Neural progenitor cell (in vitro differentiated cells): ENCODE measurements at regions not wholly inside any gene's neighbourhood (a gene's known extent, or its start where the extent isn't known, plus 50 kb on each side); places are given as distances from the start of the nearest gene placed in this dataset.
"Not testable (repeated sequence)": the region's sequence is repeated elsewhere in the genome, so short reads cannot be mapped to it uniquely, and the experiment has no call there.

Experiments used
- DNase-seq: peaks from one replicate; pipeline ENCODE4 v3.0.0-alpha.2; 2016; ENCODE audit warnings: low spot score
- H2AFZ ChIP-seq: fragments of 200-600 bp; sonication (generic); replicated peaks from 2 replicates; pipeline ENCODE4 v1.6.1; 2016; ENCODE audit warnings: antibody characterized with exemption
- H3F3A ChIP-seq: fragments of 200-600 bp; sonication (generic); 2 replicates; pipeline ENCODE4 v1.6.1; 2016; ENCODE audit warnings: antibody characterized with exemption, low read depth
- H3K27ac ChIP-seq: fragments of 200-600 bp; sonication (generic); 2 replicates; pipeline ENCODE4 v1.5.1; 2016; ENCODE audit warnings: mild to moderate bottlenecking
- H3K27me3 ChIP-seq: fragments of 200-600 bp; sonication (generic); 2 replicates; pipeline ENCODE4 v1.6.1; 2016; ENCODE audit warnings: mild to moderate bottlenecking, moderate library complexity
- H3K36me3 ChIP-seq: fragments of 200-600 bp; sonication (generic); 2 replicates; pipeline ENCODE4 v1.5.1; 2016
- H3K4me1 ChIP-seq: fragments of 200-600 bp; sonication (generic); 2 replicates; pipeline ENCODE4 v1.6.1; 2016; ENCODE audit warnings: mixed run types
- H3K4me2 ChIP-seq: fragments of 200-600 bp; sonication (generic); 2 replicates; pipeline ENCODE4 v1.6.1; 2016
- H3K4me3 ChIP-seq: fragments of 200-600 bp; sonication (generic); 2 replicates; pipeline ENCODE4 v1.5.1; 2016
- H3K79me2 ChIP-seq: fragments of 200-600 bp; sonication (generic); 2 replicates; pipeline ENCODE4 v1.6.1; 2016; ENCODE audit warnings: low read depth
- H3K9ac ChIP-seq: fragments of 200-600 bp; sonication (generic); 2 replicates; pipeline ENCODE4 v1.6.1; 2016
- H3K9me3 ChIP-seq: fragments of 200-600 bp; sonication (generic); 2 replicates; pipeline ENCODE4 v1.5.1; 2016; ENCODE audit warnings: low read depth
- H4K20me1 ChIP-seq: fragments of 200-600 bp; sonication (generic); 2 replicates; pipeline ENCODE4 v1.6.1; 2016; ENCODE audit warnings: low read depth
- H3K27ac Mint-ChIP-seq: 3 replicates; pipeline ENCODE4 v1.8.0; 2021; ENCODE audit warnings: mixed read lengths
- H3K27me3 Mint-ChIP-seq: 2 replicates; pipeline ENCODE4 v1.8.0; 2022; ENCODE audit warnings: low read depth, mild to moderate bottlenecking, inconsistent platforms, moderate library complexity, mixed read lengths; ENCODE audit not compliant: insufficient read depth
- H3K36me3 Mint-ChIP-seq: 3 replicates; pipeline ENCODE4 v1.8.0; 2021; ENCODE audit warnings: mixed read lengths
- H3K4me1 Mint-ChIP-seq: 3 replicates; pipeline ENCODE4 v1.8.0; 2021; ENCODE audit warnings: mixed read lengths
- H3K4me3 Mint-ChIP-seq: 3 replicates; pipeline ENCODE4 v1.8.0; 2021; ENCODE audit warnings: mild to moderate bottlenecking, moderate library complexity, mixed read lengths
- H3K9me3 Mint-ChIP-seq: 3 replicates; pipeline ENCODE4 v1.8.0; 2020; ENCODE audit warnings: mixed read lengths
- CTCF ChIP-seq: fragments of 200-600 bp; sonication (generic); IDR thresholded peaks from 2 replicates; pipeline ENCODE4 v1.5.1; 2017; ENCODE audit warnings: antibody characterized with exemption, mild to moderate bottlenecking
- EZH2 ChIP-seq: fragments of 200-600 bp; sonication (generic); IDR thresholded peaks from 2 replicates; pipeline ENCODE4 v1.6.1; 2017; ENCODE audit warnings: antibody characterized with exemption, mild to moderate bottlenecking, moderate library complexity
- EZH2phosphoT487 ChIP-seq: fragments of 200-600 bp; sonication (generic); IDR thresholded peaks from 2 replicates; pipeline ENCODE4 v1.6.1; 2017; ENCODE audit warnings: antibody characterized with exemption

- peaks cover 11% of the 10 kb centered on the region for H3K9me3 Mint-ChIP-seq
- no peak overlapping the region for H3K27ac Mint-ChIP-seq
Observed at GRCh38 chr10:121378251-121378801, 219.9 kb downstream of the FGFR2 start.

GRCh38 chr10:121379013-121379412 lies 219.2 kb downstream of the FGFR2 start:
- H3K4me2 ChIP-seq, result no peak overlapping the region
- Mint-ChIP-seq H3K4me3 (no peak overlapping the region), H3K4me1 (no peaks in the 10 kb centered on the region), H3K27me3 (peaks cover 8% of the 10 kb centered on the region), H3K36me3 (no peaks in the 10 kb centered on the region), H3K27ac (peak overlapping the region; percentile 24), H3K9me3 (peaks cover 11% of the 10 kb centered on the region)
- no peak overlapping the region for H2AFZ ChIP-seq
- no peaks in the 10 kb centered on the region for H3K79me2 ChIP-seq
- DNase-seq, result no peak
- no peak overlapping the region for H3K27ac ChIP-seq
- peaks cover 10% of the 10 kb centered on the region for H3K4me1 ChIP-seq
- H3K36me3 ChIP-seq, result no peaks in the 10 kb centered on the region
- no peaks in the 10 kb centered on the region for H3K9me3 ChIP-seq
- H4K20me1 ChIP-seq, result no peaks in the 10 kb centered on the region
- H3K27me3 ChIP-seq, result no peaks in the 10 kb centered on the region
- H3K4me3 ChIP-seq, result no peak overlapping the region
- no peak overlapping the region for H3K9ac ChIP-seq
- TF ChIP-seq CTCF (no peak), EZH2phosphoT487 (no peak), EZH2 (no peak)
- H3F3A ChIP-seq, result no peaks in the 10 kb centered on the region

More at GRCh38 chr10:121378251-121378801, 219.9 kb downstream of the FGFR2 start:
- Histone ChIP-seq H3K9ac (no peak overlapping the region), H3K27me3 (no peaks in the 10 kb centered on the region), H3K79me2 (no peaks in the 10 kb centered on the region), H3K36me3 (no peaks in the 10 kb centered on the region), H3F3A (no peaks in the 10 kb centered on the region), H4K20me1 (no peaks in the 10 kb centered on the region), H3K4me3 (no peak overlapping the region), H3K4me1 (peaks cover 10% of the 10 kb centered on the region), H3K4me2 (no peak overlapping the region), H3K9me3 (no peaks in the 10 kb centered on the region), H2AFZ (no peak overlapping the region), H3K27ac (no peak overlapping the region)
- Mint-ChIP-seq H3K4me1 (no peaks in the 10 kb centered on the region), H3K36me3 (no peaks in the 10 kb centered on the region), H3K4me3 (no peak overlapping the region), H3K27me3 (peaks cover 12% of the 10 kb centered on the region)
- TF ChIP-seq EZH2phosphoT487 (no peak), EZH2 (no peak), CTCF (no peak)
- DNase-seq, result no peak

- H3K27me3 Mint-ChIP-seq, result peaks cover 3% of the 10 kb centered on the region
- Histone ChIP-seq H2AFZ (no peak overlapping the region), H4K20me1 (no peaks in the 10 kb centered on the region), H3K27me3 (no peaks in the 10 kb centered on the region), H3K4me1 (peaks cover 5% of the 10 kb centered on the region), H3K36me3 (no peaks in the 10 kb centered on the region), H3K9me3 (no peaks in the 10 kb centered on the region), H3K27ac (no peak overlapping the region), H3K79me2 (no peaks in the 10 kb centered on the region), H3K4me3 (no peak overlapping the region), H3K4me2 (no peak overlapping the region), H3F3A (no peaks in the 10 kb centered on the region), H3K9ac (no peak overlapping the region)
- H3K4me1 Mint-ChIP-seq, result no peaks in the 10 kb centered on the region
- no peak overlapping the region for H3K27ac Mint-ChIP-seq
- H3K4me3 Mint-ChIP-seq, result no peak overlapping the region
- H3K36me3 Mint-ChIP-seq, result peaks cover 4% of the 10 kb centered on the region
- H3K9me3 Mint-ChIP-seq, result peaks cover 16% of the 10 kb centered on the region
- DNase-seq, result no peak
- TF ChIP-seq CTCF, result no peak
Observed at GRCh38 chr10:121380211-121380610, 218.0 kb downstream of the FGFR2 start.

- not testable (repeated sequence) for H3K27me3 Mint-ChIP-seq, H3K9me3 ChIP-seq
Observed at GRCh38 chr10:121382029-121382520, 216.2 kb downstream of the FGFR2 start.

More at GRCh38 chr10:121382029-121382520, 216.2 kb downstream of the FGFR2 start:
- H3K4me3 Mint-ChIP-seq, H3K9ac ChIP-seq, H3K79me2 ChIP-seq, H3K4me3 ChIP-seq, H3K4me1 Mint-ChIP-seq, H2AFZ ChIP-seq, H3K4me2 ChIP-seq, H3K27ac ChIP-seq, H3K27ac Mint-ChIP-seq, H3K36me3 Mint-ChIP-seq, H4K20me1 ChIP-seq, H3K36me3 ChIP-seq, H3K27me3 ChIP-seq, H3K4me1 ChIP-seq, DNase-seq, H3F3A ChIP-seq: not testable (repeated sequence)
- peaks cover 22% of the 10 kb centered on the region for H3K9me3 Mint-ChIP-seq
